PFSK-1 (cell line): ENCODE measurements at regions not wholly inside any gene's neighbourhood (a gene's known extent, or its start where the extent isn't known, plus 50 kb on each side); places are given as distances from the start of the nearest gene placed in this dataset.

ENCODE experiments used
- POLR2AphosphoS5 ChIP-seq: IDR thresholded peaks from 2 replicates; pipeline ENCODE4 v1.6.1; 2012; ENCODE audit warnings: low read depth, mild to moderate bottlenecking, control low read depth, low read length, moderate library complexity
- SIN3A ChIP-seq: IDR thresholded peaks from 2 replicates; pipeline ENCODE4 v1.6.1; 2012; ENCODE audit warnings: mild to moderate bottlenecking, low read length, moderate library complexity, borderline replicate concordance; ENCODE audit not compliant: insufficient read depth
- TAF1 ChIP-seq: IDR thresholded peaks from 2 replicates; pipeline ENCODE4 v1.6.1; 2012; ENCODE audit warnings: low read length, control low read depth, borderline replicate concordance; ENCODE audit not compliant: insufficient read depth
- TF ChIP-seq, protein P1 (sequence below), 2 experiments: IDR thresholded peaks; 2 replicates each; pipeline versions ENCODE4 v1.6.1 to v1.8.0; 2011 to 2012; ENCODE audit warnings: low read depth in 2 of 2, low read length in 2 of 2, control low read depth in 1 of 2, inconsistent platforms in 1 of 2, mild to moderate bottlenecking in 1 of 2, moderate library complexity in 1 of 2; ENCODE audit not compliant: insufficient read depth in 1 of 2

DNA sequence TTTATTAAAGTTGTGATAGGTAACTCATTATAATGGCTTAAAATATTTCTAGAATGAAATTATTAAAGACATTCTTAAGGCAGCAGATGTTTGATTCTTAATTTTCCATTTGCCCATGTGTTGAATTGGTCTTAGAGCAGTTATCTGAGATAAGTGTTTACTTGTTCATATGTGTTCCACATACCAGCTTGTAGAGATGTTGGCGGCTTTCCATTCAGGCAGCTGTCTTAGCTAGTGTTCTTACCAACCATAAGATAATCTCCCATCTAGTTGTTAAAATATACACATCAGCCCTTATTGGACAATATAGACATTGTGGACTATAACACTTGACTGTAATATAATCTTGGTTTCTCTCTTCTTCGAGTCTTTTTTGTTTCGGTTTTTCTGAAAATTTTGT, 1372.9 kb upstream of the ADGRL2 start:
- TF ChIP-seq TAF1 (no peak), SIN3A (no peak), POLR2AphosphoS5 (no peak)
- TF ChIP-seq, protein P1, sequence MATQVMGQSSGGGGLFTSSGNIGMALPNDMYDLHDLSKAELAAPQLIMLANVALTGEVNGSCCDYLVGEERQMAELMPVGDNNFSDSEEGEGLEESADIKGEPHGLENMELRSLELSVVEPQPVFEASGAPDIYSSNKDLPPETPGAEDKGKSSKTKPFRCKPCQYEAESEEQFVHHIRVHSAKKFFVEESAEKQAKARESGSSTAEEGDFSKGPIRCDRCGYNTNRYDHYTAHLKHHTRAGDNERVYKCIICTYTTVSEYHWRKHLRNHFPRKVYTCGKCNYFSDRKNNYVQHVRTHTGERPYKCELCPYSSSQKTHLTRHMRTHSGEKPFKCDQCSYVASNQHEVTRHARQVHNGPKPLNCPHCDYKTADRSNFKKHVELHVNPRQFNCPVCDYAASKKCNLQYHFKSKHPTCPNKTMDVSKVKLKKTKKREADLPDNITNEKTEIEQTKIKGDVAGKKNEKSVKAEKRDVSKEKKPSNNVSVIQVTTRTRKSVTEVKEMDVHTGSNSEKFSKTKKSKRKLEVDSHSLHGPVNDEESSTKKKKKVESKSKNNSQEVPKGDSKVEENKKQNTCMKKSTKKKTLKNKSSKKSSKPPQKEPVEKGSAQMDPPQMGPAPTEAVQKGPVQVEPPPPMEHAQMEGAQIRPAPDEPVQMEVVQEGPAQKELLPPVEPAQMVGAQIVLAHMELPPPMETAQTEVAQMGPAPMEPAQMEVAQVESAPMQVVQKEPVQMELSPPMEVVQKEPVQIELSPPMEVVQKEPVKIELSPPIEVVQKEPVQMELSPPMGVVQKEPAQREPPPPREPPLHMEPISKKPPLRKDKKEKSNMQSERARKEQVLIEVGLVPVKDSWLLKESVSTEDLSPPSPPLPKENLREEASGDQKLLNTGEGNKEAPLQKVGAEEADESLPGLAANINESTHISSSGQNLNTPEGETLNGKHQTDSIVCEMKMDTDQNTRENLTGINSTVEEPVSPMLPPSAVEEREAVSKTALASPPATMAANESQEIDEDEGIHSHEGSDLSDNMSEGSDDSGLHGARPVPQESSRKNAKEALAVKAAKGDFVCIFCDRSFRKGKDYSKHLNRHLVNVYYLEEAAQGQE (IDR thresholded peaks at IDR 0.05; ENCODE audit: insufficient read depth in 1 of 2, low read depth in 2 of 2, low read length in 2 of 2), result no peak
